T-cell (primary cell): ENCODE measurements at regions not wholly inside any gene's neighbourhood (a gene's known extent, or its start where the extent isn't known, plus 50 kb on each side); places are given as distances from the start of the nearest gene placed in this dataset.

ENCODE experiments used
- ATAC-seq, 4 experiments: fragments of 200-7000 bp in 3 of 4; fragments of 150-1000 bp in 1 of 4; cut with Tn5 transposase; replicated peaks in 1 of 4; 1 replicate in 3 of 4; 2 replicates in 1 of 4; pipeline ENCODE4 v1.10.0; 2021; ENCODE audit warnings: moderate library complexity in 3 of 4, mild to moderate bottlenecking in 2 of 4, moderate number of reproducible peaks in 1 of 4
- CTCF ChIA-PET, 2 donors: fragments of 300-600 bp; sonication (Branson Sonifier 250); formaldehyde crosslinking; loops; one replicate each; lab custom pipeline; 2022; ENCODE audit warnings: antibody characterized with exemption in 2 of 2; lab: Charles Lee
- POLR2A ChIA-PET, 2 donors: fragments of 300-600 bp; sonication (Branson Sonifier 250); formaldehyde crosslinking; loops; one replicate each; lab custom pipeline; 2022; ENCODE audit warnings: antibody characterized with exemption in 2 of 2; lab: Charles Lee
- DNase-seq, 35 experiments: peaks; one replicate each; pipeline versions ENCODE4 v3.0.0 to v3.0.0-alpha.2; 2013 to 2023
- H3K27ac ChIP-seq: one replicate; pipeline ENCODE4 v1.5.1; 2013; ENCODE audit warnings: low read length
- H3K27me3 ChIP-seq, 2 experiments: replicated peaks in 1 of 2; 1 replicate in 1 of 2; 2 replicates in 1 of 2; pipeline versions ENCODE4 v1.6.1 to v1.7.0; 2013; ENCODE audit warnings: low read length in 1 of 2, mixed read lengths in 1 of 2; ENCODE audit not compliant: control insufficient read depth in 2 of 2, insufficient read depth in 2 of 2; ENCODE audit errors: extremely low read depth in 1 of 2
- H3K36me3 ChIP-seq, 2 donors: 1 replicate in 1 of 2; 2 replicates in 1 of 2; pipeline versions ENCODE4 v1.6.1 to v1.7.0; 2013; ENCODE audit warnings: low read length in 1 of 2; ENCODE audit not compliant: control insufficient read depth in 2 of 2, insufficient read depth in 1 of 2; ENCODE audit errors: extremely low read depth in 1 of 2
- H3K4me1 ChIP-seq, 2 experiments: 1 replicate in 1 of 2; 2 replicates in 1 of 2; pipeline versions ENCODE4 v1.6.1 to v1.7.0; 2013; ENCODE audit warnings: low read length in 2 of 2, mixed read lengths in 1 of 2; ENCODE audit not compliant: insufficient read depth in 2 of 2, control insufficient read depth in 1 of 2; ENCODE audit errors: extremely low read depth in 1 of 2
- H3K4me3 ChIP-seq, 2 donors: 1 replicate in 1 of 2; 2 replicates in 1 of 2; pipeline versions ENCODE4 v1.5.1 to v1.7.0; 2013; ENCODE audit warnings: mild to moderate bottlenecking in 2 of 2, low read length in 1 of 2, moderate library complexity in 1 of 2; ENCODE audit not compliant: control insufficient read depth in 1 of 2; ENCODE audit errors: extremely low read depth in 1 of 2
- H3K9me3 ChIP-seq: 2 replicates; pipeline ENCODE4 v1.7.0; 2013
- H3K27ac Mint-ChIP-seq, 2 donors: one replicate each; pipeline ENCODE4 v1.8.0; 2020 to 2021; ENCODE audit warnings: mild to moderate bottlenecking in 2 of 2, mixed read lengths in 2 of 2
- H3K27me3 Mint-ChIP-seq, 2 donors: one replicate each; pipeline ENCODE4 v1.8.0; 2021 to 2022; ENCODE audit warnings: mixed read lengths in 2 of 2
- H3K36me3 Mint-ChIP-seq: one replicate; pipeline ENCODE4 v1.8.0; 2021; ENCODE audit warnings: mixed read lengths
- H3K4me1 Mint-ChIP-seq, 3 donors: one replicate each; pipeline ENCODE4 v1.8.0; 2020 to 2022; ENCODE audit warnings: mixed read lengths in 3 of 3, mild to moderate bottlenecking in 1 of 3
- H3K4me3 Mint-ChIP-seq, 3 donors: one replicate each; pipeline ENCODE4 v1.8.0; 2020 to 2022; ENCODE audit warnings: mild to moderate bottlenecking in 3 of 3, mixed read lengths in 3 of 3, moderate library complexity in 3 of 3
- H3K9me3 Mint-ChIP-seq, 3 donors: one replicate each; pipeline ENCODE4 v1.8.0; 2020 to 2022; ENCODE audit warnings: mixed read lengths in 3 of 3
- WGBS: methylation state at CpG from one replicate; pipeline ENCODE4 v1.1.5; 2013; ENCODE audit warnings: missing lambda C conversion rate; ENCODE audit not compliant: insufficient coverage; 5-methylcytosine and 5-hydroxymethylcytosine counted together

- WGBS, result no CpG with 5 or more reads among the region's 2 CpGs
Observed at GRCh38 chr3:31390466-31390865, 142.3 kb upstream of the STT3B start.

GRCh38 chr3:31391150-31391549 lies 141.6 kb upstream of the STT3B start:
- H3K27ac Mint-ChIP-seq, result no peak overlapping the region
- DNase-seq, result no peak

More at GRCh38 chr3:31390466-31390865, 142.3 kb upstream of the STT3B start:
- peaks cover 2% of the 10 kb centered on the region for H3K9me3 ChIP-seq
- peaks cover 11% of the 10 kb centered on the region for H3K36me3 Mint-ChIP-seq
- H3K4me3 Mint-ChIP-seq, result no peak overlapping the region
- no peak overlapping the region for H3K27ac ChIP-seq
- no peak for ATAC-seq
- CTCF ChIA-PET, result no interaction called here
- H3K27ac Mint-ChIP-seq, result no peak overlapping the region
- H3K4me1 Mint-ChIP-seq, result peaks cover 10 to 20% (median 13%) of the 10 kb centered on the region in 3 donors
- no peak for DNase-seq
- no peaks in the 10 kb centered on the region for H3K27me3 Mint-ChIP-seq
- POLR2A ChIA-PET, result no interaction called here
- H3K4me3 ChIP-seq, result no peak overlapping the region
- H3K9me3 Mint-ChIP-seq, result peaks cover 0 to 17% (median 5%) of the 10 kb centered on the region in 3 donors
- H3K4me1 ChIP-seq, result peaks cover 3 to 4% of the 10 kb centered on the region in 2 experiments
- no peaks in the 10 kb centered on the region for H3K27me3 ChIP-seq
- no peaks in the 10 kb centered on the region for H3K36me3 ChIP-seq

GRCh38 chr3:31392568-31392967 lies 140.2 kb upstream of the STT3B start:
- no peak for DNase-seq
- H3K4me1 ChIP-seq, result peaks cover 3 to 4% of the 10 kb centered on the region in 2 experiments

More at GRCh38 chr3:31391150-31391549, 141.6 kb upstream of the STT3B start:
- H3K27ac ChIP-seq, result no peak overlapping the region
- no peaks in the 10 kb centered on the region for H3K27me3 Mint-ChIP-seq
- no peaks in the 10 kb centered on the region for H3K36me3 ChIP-seq
- H3K9me3 Mint-ChIP-seq, result peaks cover 0 to 16% (median 5%) of the 10 kb centered on the region in 3 donors
- H3K4me1 Mint-ChIP-seq, result peaks cover 10 to 20% (median 13%) of the 10 kb centered on the region in 3 donors
- WGBS, result 66% methylated on average over 2 of the region's 3 CpGs
- H3K4me3 ChIP-seq, result no peak overlapping the region
- peaks cover 3 to 4% of the 10 kb centered on the region in 2 experiments for H3K4me1 ChIP-seq
- ChIA-PET POLR2A (no interaction called here), CTCF (no interaction called here)
- H3K9me3 ChIP-seq, result no peaks in the 10 kb centered on the region
- no peak overlapping the region for H3K4me3 Mint-ChIP-seq
- H3K36me3 Mint-ChIP-seq, result peaks cover 11% of the 10 kb centered on the region
- H3K27me3 ChIP-seq, result no peaks in the 10 kb centered on the region
- ATAC-seq, result no peak

GRCh38 chr3:31399271-31399670 lies 133.5 kb upstream of the STT3B start:
- WGBS, result 0% methylated on average over 1 of the region's 1 CpG
- H3K9me3 Mint-ChIP-seq, result no peaks in the 10 kb centered on the region
- peak overlapping the region; percentile 7 to 36 for H3K27ac Mint-ChIP-seq
- H3K4me3 Mint-ChIP-seq, result peak overlapping the region in 1 of 3 donors; percentile 6
- no peaks in the 10 kb centered on the region for H3K27me3 ChIP-seq
- H3K36me3 Mint-ChIP-seq, result no peaks in the 10 kb centered on the region
- no peaks in the 10 kb centered on the region for H3K27me3 Mint-ChIP-seq
- ATAC-seq (peak; percentile 43 to 81 (median 70)), DNase-seq (peak in 1 of 35 experiments; percentile 4)
- H3K27ac ChIP-seq, result no peak overlapping the region
- peaks cover 2 to 3% of the 10 kb centered on the region in 2 experiments for H3K4me1 ChIP-seq
- H3K9me3 ChIP-seq, result no peaks in the 10 kb centered on the region
- peaks cover 26 to 38% (median 37%) of the 10 kb centered on the region in 3 donors for H3K4me1 Mint-ChIP-seq
- H3K36me3 ChIP-seq, result no peaks in the 10 kb centered on the region
- no peak overlapping the region for H3K4me3 ChIP-seq
- POLR2A ChIA-PET, result interaction anchor here in 1 of 2 donors (0.5 kb wide), 1 partner anchor 562 kb away, joined by 3 read pairs; no protein-coding TSS in a partner anchor
- CTCF ChIA-PET, result no interaction called here

More at GRCh38 chr3:31392568-31392967, 140.2 kb upstream of the STT3B start:
- peak in 2 of 4 experiments; percentile 43 to 47 for ATAC-seq
- ChIA-PET CTCF (no interaction called here), POLR2A (interaction anchor here in 1 of 2 donors (0.7 kb wide), 1 partner anchor 328 kb away, joined by 3 read pairs; no protein-coding TSS in a partner anchor)
- Histone ChIP-seq H3K27ac (no peak overlapping the region), H3K36me3 (no peaks in the 10 kb centered on the region), H3K9me3 (no peaks in the 10 kb centered on the region), H3K4me3 (no peak overlapping the region), H3K27me3 (no peaks in the 10 kb centered on the region)
- Mint-ChIP-seq H3K36me3 (peaks cover under 1% of the 10 kb centered on the region), H3K27ac (peak overlapping the region; percentile 0 to 2), H3K4me3 (no peak overlapping the region), H3K4me1 (peaks cover 10 to 20% (median 13%) of the 10 kb centered on the region in 3 donors), H3K27me3 (no peaks in the 10 kb centered on the region), H3K9me3 (peaks cover 0 to 1% (median 0%) of the 10 kb centered on the region in 3 donors)
- WGBS, result no CpG with 5 or more reads among the region's 2 CpGs

- no peak overlapping the region for H3K27ac Mint-ChIP-seq
Observed at GRCh38 chr3:31402117-31402516, 130.6 kb upstream of the STT3B start.

GRCh38 chr3:31403197-31403596 lies 129.5 kb upstream of the STT3B start:
- POLR2A ChIA-PET, result interaction anchor here in 1 of 2 donors (1.0 kb wide), 1 partner anchor 40 kb away, joined by 3 read pairs; no protein-coding TSS in a partner anchor
- DNase-seq (no peak), ATAC-seq (no peak)
- H3K27ac Mint-ChIP-seq, result no peak overlapping the region
- H3K27me3 Mint-ChIP-seq, result no peaks in the 10 kb centered on the region
- H3K36me3 Mint-ChIP-seq, result no peaks in the 10 kb centered on the region
- H3K4me1 Mint-ChIP-seq, result peaks cover 29 to 48% (median 48%) of the 10 kb centered on the region in 3 donors
- Histone ChIP-seq H3K4me3 (no peak overlapping the region), H3K36me3 (no peaks in the 10 kb centered on the region), H3K27me3 (no peaks in the 10 kb centered on the region), H3K4me1 (peaks cover 2 to 3% of the 10 kb centered on the region in 2 experiments), H3K27ac (no peak overlapping the region), H3K9me3 (no peaks in the 10 kb centered on the region)
- no peak overlapping the region for H3K4me3 Mint-ChIP-seq
- CTCF ChIA-PET, result no interaction called here
- H3K9me3 Mint-ChIP-seq, result no peaks in the 10 kb centered on the region
- WGBS, result no CpG with 5 or more reads among the region's 3 CpGs

More at GRCh38 chr3:31402117-31402516, 130.6 kb upstream of the STT3B start:
- WGBS, result 55% methylated on average over 2 of the region's 2 CpGs
- H3K36me3 Mint-ChIP-seq, result no peaks in the 10 kb centered on the region
- Histone ChIP-seq H3K27ac (no peak overlapping the region), H3K4me3 (no peak overlapping the region), H3K36me3 (no peaks in the 10 kb centered on the region), H3K4me1 (peaks cover 2 to 3% of the 10 kb centered on the region in 2 experiments), H3K9me3 (no peaks in the 10 kb centered on the region), H3K27me3 (no peaks in the 10 kb centered on the region)
- no peak overlapping the region for H3K4me3 Mint-ChIP-seq
- ATAC-seq (no peak), DNase-seq (no peak)
- CTCF ChIA-PET, result no interaction called here
- POLR2A ChIA-PET, result interaction anchor here (0.6 to 1.0 kb wide), 2 partner anchors 41 to 138 kb away, joined by 3 read pairs; no protein-coding TSS in a partner anchor
- no peaks in the 10 kb centered on the region for H3K9me3 Mint-ChIP-seq
- H3K27me3 Mint-ChIP-seq, result no peaks in the 10 kb centered on the region
- peaks cover 29 to 48% (median 48%) of the 10 kb centered on the region in 3 donors for H3K4me1 Mint-ChIP-seq
